ENCODE measurements at regions not wholly inside any gene's neighbourhood (a gene's known extent, or its start where the extent isn't known, plus 50 kb on each side); places are given as distances from the start of the nearest gene placed in this dataset.

DNA sequence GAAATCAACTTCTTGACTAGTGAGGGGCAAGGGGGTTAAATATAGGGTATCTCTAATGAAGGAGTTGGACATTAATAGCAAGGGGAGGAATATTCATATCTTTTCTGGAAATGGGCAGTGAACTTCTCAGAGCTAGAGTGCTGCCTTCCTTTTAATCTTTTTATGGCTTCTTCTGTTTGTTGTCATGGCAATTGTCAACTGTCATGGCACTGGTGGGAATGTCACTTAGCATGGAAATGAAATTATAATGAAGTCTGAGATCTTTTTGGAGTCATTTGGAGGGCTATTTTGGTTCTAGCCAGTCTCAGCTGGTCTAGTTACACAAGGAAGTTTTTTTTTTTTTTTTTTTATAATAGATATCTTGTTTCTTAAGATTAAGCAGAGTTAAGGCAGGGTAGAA lies 250.2 kb downstream of the AASDHPPT start:
- Mint-ChIP-seq H3K36me3 (ENCODE audit: insufficient read depth, unreplicated experiment) (no peaks in the 10 kb centered on the region), H3K4me1 (ENCODE audit: low read depth, unreplicated experiment) (no peaks in the 10 kb centered on the region), H3K4me3 (ENCODE audit: unreplicated experiment) (no peak overlapping the region), H3K27me3 (ENCODE audit: insufficient read depth, unreplicated experiment) (no peaks in the 10 kb centered on the region), H3K27ac (ENCODE audit: unreplicated experiment) (no peak overlapping the region), H3K9me3 (ENCODE audit: unreplicated experiment) (peaks cover 36% of the 10 kb centered on the region)
- ChIA-PET CTCF (no interaction called here), POLR2A (no interaction called here)
- Histone ChIP-seq H3K4me3 (ENCODE audit: low read depth, low read length) (no peak overlapping the region), H3K4me1 (no peaks in the 10 kb centered on the region; the same call in 1 of the 2 replicates), H3K9me3 (peaks cover 9% of the 10 kb centered on the region; the same call in 1 of the 2 replicates), H3K36me3 (ENCODE audit: control insufficient read depth, insufficient read depth, low read length) (no peaks in the 10 kb centered on the region), H3K27me3 (replicated peaks; ENCODE audit: control insufficient read depth, insufficient read depth, low read length) (no peaks in the 10 kb centered on the region)
- TF ChIP-seq CTCF (IDR thresholded peaks at IDR 0.05; ENCODE audit: insufficient read depth in 1 of 2, low read depth in 1 of 2, low read length in 1 of 2, severe bottlenecking in 1 of 2, unreplicated experiment in 1 of 2), result no peak
- intact Hi-C loops (cut with micrococcal nuclease; ENCODE audit: unreplicated experiment), result loop anchor here (5.0 to 10.0 kb wide), 2 partner anchors 135 to 257 kb away; no protein-coding TSS in a partner anchor
- no peak for DNase-seq
- BruUV-seq (replicated peaks), result no TSS peak

- no peak overlapping the region for H3K4me3 ChIP-seq (ENCODE audit: low read depth, low read length)
- intact Hi-C loops (cut with micrococcal nuclease; ENCODE audit: unreplicated experiment), result loop anchor here (1.0 to 10.0 kb wide), 3 partner anchors 133 to 708 kb away; no protein-coding TSS in a partner anchor
- no peak for DNase-seq
- Mint-ChIP-seq H3K4me1 (ENCODE audit: low read depth, unreplicated experiment) (no peaks in the 10 kb centered on the region), H3K36me3 (ENCODE audit: insufficient read depth, unreplicated experiment) (no peaks in the 10 kb centered on the region), H3K4me3 (ENCODE audit: unreplicated experiment) (no peak overlapping the region), H3K27me3 (ENCODE audit: insufficient read depth, unreplicated experiment) (no peaks in the 10 kb centered on the region), H3K27ac (ENCODE audit: unreplicated experiment) (no peak overlapping the region), H3K9me3 (ENCODE audit: unreplicated experiment) (peaks cover 29% of the 10 kb centered on the region)
- H3K4me1 ChIP-seq, result no peaks in the 10 kb centered on the region; the same call in 1 of the 2 replicates
- TF ChIP-seq CTCF (IDR thresholded peaks at IDR 0.05; ENCODE audit: insufficient read depth in 1 of 2, low read depth in 1 of 2, low read length in 1 of 2, severe bottlenecking in 1 of 2, unreplicated experiment in 1 of 2), result no peak
- H3K9me3 ChIP-seq, result peaks cover 15% of the 10 kb centered on the region
- no TSS peak for BruUV-seq (replicated peaks)
- POLR2A ChIA-PET, result no interaction called here
- H3K27me3 ChIP-seq (replicated peaks; ENCODE audit: control insufficient read depth, insufficient read depth, low read length), result no peaks in the 10 kb centered on the region
- CTCF ChIA-PET, result interaction anchor here (0.7 kb wide), 1 partner anchor 151 kb away, joined by 3 read pairs; no protein-coding TSS in a partner anchor
- H3K36me3 ChIP-seq (ENCODE audit: control insufficient read depth, insufficient read depth, low read length), result no peaks in the 10 kb centered on the region
Observed at GRCh38 chr11:106329273-106330018, 252.0 kb downstream of the AASDHPPT start.

- BruUV-seq (replicated peaks), result no TSS peak
- no peak overlapping the region for H3K4me3 Mint-ChIP-seq (ENCODE audit: unreplicated experiment)
- Histone ChIP-seq H3K9me3 (peaks cover 5% of the 10 kb centered on the region; the same call in 1 of the 2 replicates), H3K4me3 (ENCODE audit: low read depth, low read length) (no peak overlapping the region), H3K27me3 (replicated peaks; ENCODE audit: control insufficient read depth, insufficient read depth, low read length) (no peaks in the 10 kb centered on the region), H3K4me1 (no peaks in the 10 kb centered on the region; the same call in 1 of the 2 replicates), H3K36me3 (ENCODE audit: control insufficient read depth, insufficient read depth, low read length) (no peaks in the 10 kb centered on the region)
- ChIA-PET CTCF (no interaction called here), POLR2A (no interaction called here)
- intact Hi-C loops (cut with micrococcal nuclease; ENCODE audit: unreplicated experiment), result no loop called here
- H3K36me3 Mint-ChIP-seq (ENCODE audit: insufficient read depth, unreplicated experiment), result no peaks in the 10 kb centered on the region
- no peaks in the 10 kb centered on the region for H3K4me1 Mint-ChIP-seq (ENCODE audit: low read depth, unreplicated experiment)
- no peaks in the 10 kb centered on the region for H3K27me3 Mint-ChIP-seq (ENCODE audit: insufficient read depth, unreplicated experiment)
- H3K27ac Mint-ChIP-seq (ENCODE audit: unreplicated experiment), result no peak overlapping the region
- DNase-seq, result no peak
- TF ChIP-seq CTCF (IDR thresholded peaks at IDR 0.05; ENCODE audit: insufficient read depth in 1 of 2, low read depth in 1 of 2, low read length in 1 of 2, severe bottlenecking in 1 of 2, unreplicated experiment in 1 of 2), result no peak
- peaks cover 29% of the 10 kb centered on the region for H3K9me3 Mint-ChIP-seq (ENCODE audit: unreplicated experiment)
Observed at GRCh38 chr11:106331176-106331575, 253.7 kb downstream of the AASDHPPT start.

All from Caco-2 (cell line).